ENCODE measurements at regions not wholly inside any gene's neighbourhood (a gene's known extent, or its start where the extent isn't known, plus 50 kb on each side); places are given as distances from the start of the nearest gene placed in this dataset.
"Not testable (repeated sequence)": the region's sequence is repeated elsewhere in the genome, so short reads cannot be mapped to it uniquely, and the experiment has no call there.

DNA sequence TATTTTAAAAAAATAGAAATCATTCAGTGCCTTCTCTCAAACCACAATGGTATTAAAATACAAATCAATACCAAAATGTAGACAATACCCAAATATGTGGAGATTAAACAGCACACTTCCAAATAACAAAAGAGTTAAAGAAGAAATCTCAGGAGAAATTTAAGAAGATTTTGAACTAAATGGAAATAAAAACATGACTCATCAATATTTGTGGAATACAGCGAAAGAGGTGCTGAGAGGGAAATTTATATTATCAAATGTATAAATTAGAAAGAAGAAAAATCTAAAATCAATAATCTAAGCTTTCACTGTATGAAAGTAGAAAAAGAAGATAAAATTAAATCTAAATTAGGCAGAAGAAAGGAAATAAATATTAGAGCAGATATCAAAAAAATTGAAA, 233.1 kb downstream of the RPIA start:
- DNase-seq (ENCODE audit: low read depth in 2 of 2): no peak

DNA sequence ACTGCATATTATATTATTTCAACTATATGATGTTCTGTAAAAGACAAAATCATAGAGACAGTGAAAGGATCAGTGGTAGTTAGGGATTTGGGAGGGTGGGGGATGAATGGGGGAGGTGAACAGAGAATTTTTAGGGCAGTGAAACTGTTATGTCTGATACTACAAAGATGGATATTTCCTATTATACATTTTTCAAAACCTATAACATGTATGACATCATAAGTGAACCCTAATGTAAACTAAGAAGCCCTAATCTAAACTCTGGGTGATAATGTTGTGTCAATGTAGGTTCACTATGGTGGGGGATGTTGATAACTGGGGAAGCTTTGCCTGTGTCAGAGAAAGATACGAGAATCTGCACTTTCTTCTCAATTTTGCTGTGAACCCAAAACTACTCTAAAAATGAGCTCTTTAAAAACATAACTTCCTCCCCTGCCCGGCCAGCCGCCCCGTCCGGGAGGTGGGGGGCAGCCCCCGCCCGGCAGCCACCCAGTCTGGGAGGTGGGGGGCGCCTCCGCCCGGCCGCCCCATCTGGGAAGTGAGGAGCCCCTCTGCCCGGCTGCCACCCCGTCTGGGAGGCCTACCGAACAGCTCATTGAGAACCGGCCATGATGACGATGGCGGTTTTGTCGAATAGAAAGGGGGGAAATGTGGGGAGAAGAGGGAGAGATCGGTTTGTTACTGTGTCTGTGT, 234.4 kb downstream of the RPIA start:
- no peak for DNase-seq (ENCODE audit: low read depth in 2 of 2)

DNA sequence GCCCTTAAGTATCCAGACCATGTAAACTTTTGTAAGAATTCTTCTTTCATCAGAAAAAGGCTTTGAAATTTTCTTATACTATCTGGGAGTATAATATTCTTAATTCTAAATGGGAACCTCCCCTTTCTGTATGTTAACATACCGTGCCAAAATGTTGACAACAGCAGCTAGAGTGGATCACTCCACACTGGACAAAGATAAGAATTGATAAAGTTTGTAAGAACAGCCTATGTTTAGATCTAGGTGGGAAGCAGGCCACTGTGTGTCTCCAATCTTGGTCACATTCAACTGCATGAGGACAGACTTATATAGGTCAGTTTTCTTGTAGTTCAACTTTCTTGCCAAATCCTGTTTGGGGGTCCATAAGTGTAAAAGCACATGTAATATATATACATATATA, 235.7 kb downstream of the RPIA start:
- no peak for DNase-seq (ENCODE audit: low read depth in 2 of 2)

DNA sequence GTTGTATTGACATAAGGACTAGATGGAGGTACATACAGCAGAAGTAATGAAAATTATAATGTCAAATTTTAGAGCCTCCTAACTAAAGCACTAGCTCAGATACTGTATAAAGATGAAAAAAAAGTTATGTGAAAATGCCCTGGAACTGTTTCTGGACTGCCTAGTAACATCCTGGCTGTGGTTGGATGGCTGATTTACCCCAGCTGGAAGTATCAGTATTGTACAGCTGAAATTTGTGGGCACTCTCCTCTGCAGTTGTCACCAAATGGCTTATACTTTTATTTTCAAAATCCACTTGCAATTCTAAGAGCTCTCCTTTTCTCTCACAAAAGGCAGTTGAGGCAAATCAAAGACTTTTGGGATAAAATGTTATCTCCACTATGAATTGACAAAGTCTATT, 239.2 kb downstream of the RPIA start:
- DNase-seq (ENCODE audit: low read depth in 2 of 2): no peak

DNA sequence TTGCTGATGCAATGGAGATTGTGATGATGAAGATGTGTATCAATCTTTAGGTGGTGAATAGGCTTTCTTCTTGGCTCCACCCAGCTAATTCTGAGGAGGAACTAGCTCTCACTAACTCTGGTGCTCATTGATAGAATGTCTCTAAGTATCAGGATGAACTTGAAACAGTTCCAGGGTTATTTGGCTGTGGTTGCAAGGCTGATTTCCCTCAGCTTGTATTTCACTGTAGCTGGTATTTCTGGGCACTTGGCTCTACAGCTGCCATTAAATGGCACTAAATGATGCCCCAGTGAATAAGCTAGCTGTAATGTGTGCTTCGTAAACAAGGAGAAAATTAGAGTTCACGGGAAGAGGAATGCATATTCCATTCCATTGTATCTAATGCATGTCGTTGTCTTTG, 241.2 kb downstream of the RPIA start:
- no peak for DNase-seq (ENCODE audit: low read depth in 2 of 2)

DNA sequence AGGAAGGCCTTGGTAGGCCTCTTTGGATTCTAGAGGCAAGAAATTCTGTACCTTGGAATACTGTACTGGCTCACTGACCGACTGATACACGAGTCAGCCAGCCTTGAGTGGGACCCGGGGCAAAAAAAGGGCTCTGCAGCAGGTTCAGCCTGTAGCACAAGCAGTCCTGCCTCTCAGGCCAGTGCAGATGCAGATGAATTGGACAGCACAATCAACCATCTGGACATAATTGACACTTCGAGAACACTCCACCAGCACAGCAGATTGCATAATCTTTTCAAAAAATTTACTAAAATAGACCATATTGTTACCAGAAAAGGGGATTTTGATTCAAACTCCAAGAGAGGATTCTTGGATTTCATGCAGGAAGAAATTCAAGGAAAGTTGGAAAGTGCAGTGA, 241.6 kb downstream of the RPIA start:
- no peak for DNase-seq (ENCODE audit: low read depth in 2 of 2)

DNA sequence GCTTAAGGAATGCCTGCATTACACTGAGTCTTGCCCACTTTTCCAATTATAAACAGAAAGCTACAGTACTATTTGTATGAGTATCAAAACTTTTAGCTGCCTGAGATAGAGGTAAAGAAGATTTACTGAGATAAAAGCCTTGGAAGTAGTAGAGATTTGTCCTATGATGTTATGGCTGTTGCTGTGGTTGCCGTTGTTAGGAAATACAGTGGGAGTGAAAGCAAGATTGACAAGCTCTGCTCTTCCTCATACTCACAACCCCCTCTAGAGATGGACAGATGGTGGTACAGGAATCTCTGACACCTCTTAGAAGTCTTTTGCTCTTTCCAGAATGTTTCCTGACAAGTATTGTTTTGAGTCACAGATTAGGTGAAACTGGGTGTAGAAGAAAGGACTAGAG, 242.5 kb downstream of the RPIA start:
- DNase-seq (ENCODE audit: low read depth in 2 of 2): no peak

DNA sequence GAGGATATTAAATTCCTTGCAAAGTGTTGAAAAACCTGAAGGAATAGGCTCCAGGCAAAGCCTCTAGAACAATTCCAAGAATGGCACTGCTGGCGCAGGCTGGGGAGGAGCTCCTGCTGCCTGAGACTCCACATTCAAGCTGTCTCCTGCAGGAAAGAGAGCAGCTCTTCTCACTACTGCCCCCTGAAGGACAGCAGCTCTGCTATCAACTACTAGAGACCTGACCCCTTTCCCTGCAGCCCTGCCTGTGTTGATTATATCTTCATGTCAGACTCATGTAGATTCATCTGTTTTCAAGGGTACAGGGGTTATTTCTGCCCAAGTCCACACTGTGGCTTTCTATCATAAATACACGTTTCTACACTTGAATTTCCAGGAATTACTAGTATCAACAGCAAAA, 249.7 kb downstream of the RPIA start:
- DNase-seq (ENCODE audit: low read depth in 2 of 2): not testable (repeated sequence)

DNA sequence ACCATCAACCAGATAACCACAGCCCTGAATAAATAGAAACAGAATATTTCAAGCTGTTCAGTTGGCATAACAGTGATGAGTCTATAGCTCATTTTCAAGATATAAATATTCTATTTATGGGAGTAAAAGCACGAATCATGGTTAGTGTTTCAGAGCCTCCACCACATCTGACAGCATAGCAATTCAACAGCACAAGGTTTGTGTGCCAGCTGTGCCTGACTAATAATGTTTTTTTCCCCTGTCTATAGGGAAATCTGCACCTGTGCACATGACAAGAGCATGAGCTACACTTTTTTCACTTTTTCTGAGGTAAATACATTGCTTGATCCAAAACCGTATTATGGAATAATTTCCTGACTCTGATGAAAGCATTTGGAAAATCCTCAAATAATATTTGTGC, 251.3 kb downstream of the RPIA start:
- DNase-seq (ENCODE audit: low read depth in 2 of 2): no peak

DNA sequence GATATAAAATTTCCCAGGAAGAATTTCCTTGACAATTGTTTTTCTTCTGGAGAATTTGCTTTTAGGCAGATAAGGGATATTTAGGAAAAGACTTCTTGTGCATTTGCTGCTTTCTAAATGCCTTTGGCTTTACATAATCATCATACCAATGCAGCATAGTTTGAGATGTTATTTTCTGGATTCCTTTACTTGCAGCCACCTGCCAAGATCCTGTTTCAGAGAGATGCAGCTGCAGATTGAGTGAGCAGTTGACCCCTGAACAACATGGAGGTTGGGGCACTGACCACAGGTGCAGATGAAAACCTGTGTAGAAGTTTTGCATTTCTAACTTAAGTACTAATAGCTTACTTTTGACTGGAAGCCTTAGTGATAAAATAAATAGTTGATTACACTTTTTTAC, 257.9 kb downstream of the RPIA start:
- no peak for DNase-seq (ENCODE audit: low read depth in 2 of 2)

DNA sequence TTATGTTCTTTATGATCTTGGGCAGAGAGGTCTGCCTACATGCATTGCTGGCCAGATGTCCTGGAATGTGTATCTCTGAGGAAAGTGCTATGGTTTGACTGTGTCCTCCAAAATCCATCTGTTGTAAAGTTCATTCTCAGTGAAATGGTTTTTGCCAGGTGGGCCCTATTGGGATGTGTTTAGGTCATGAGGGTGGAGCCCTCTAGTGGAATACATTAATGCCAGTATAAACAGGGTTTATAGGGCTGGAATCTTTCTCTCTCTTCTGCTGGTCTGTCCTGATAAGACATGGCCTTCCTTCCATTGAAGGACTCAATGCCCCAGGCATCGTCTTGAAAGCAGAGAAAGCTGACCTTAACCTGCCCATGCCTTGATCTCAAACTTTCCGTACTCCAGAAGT, 258.5 kb downstream of the RPIA start:
- no peak for DNase-seq (ENCODE audit: low read depth in 2 of 2)

DNA sequence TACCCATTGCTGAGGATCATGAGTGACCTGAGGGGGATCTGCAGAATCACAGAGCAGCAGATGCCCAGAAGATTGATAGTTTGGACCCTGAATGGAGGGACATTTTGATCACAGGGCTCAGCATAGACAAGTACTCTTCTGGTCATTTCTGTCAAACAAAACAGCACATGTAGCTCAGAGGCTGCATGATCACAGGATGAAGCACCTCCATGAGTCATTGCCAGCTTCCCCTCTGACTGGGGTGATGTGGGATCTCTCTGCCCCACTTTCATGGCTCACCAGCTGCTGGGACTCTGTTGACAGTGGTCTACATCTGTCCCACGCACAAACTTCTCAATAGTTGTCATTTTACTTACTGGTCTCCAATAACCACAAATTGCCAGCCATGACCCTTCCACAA, 264.1 kb downstream of the RPIA start:
- DNase-seq (ENCODE audit: low read depth in 2 of 2): no peak

DNA sequence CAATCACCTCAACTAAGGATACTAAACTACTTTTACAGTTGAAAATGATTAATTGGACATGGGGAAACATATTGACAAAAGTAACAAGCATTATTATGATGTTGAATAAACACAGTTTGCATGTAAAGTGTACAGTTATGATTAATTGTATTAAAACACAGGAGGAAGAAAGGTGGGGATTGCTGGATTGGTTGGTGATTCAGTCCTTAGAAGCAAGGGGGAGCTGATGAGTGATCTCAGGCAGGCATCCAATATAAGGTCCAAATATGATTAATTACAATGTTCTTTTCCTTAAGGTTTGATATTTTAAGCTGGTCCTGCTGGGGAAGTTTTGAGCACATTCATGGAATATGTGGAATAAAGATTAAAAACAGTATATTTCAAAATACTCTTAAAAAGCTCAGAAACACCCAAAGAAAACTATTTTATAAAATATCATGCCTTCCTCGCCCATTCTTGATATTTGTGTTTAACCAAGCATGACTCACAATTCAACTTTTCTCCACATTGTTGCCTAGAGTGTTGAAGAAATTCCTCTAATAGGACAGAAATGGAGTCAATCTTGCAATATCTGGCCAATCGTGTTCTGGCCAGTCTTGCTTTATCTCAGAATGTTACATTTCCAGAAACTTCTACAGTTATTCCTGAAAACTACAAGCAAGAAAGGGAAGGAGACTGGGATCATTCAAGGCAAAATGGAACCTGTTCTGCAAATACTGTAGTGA, 268.2 kb downstream of the RPIA start:
- no peak for DNase-seq (ENCODE audit: low read depth in 2 of 2)

DNA sequence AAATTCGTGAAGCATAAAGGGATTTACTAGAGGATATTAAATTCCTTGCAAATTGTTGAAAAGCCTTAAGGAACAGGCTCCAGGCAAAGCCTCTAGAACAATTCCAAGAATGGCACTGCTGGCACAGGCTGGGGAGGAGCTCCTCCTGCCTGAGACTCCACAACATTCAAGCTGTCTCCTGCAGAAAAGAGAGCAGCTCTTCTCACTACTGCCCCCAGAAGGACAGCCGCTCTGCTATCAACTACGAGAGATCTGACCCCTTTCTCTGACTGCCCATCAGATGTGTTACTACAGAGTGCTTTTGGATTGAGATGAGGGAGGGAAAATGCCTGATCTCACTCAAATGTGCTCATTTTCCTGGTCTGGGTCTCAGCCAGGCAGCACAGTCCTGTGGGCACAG, 269.9 kb downstream of the RPIA start:
- DNase-seq (ENCODE audit: low read depth in 2 of 2): not testable (repeated sequence)

DNA sequence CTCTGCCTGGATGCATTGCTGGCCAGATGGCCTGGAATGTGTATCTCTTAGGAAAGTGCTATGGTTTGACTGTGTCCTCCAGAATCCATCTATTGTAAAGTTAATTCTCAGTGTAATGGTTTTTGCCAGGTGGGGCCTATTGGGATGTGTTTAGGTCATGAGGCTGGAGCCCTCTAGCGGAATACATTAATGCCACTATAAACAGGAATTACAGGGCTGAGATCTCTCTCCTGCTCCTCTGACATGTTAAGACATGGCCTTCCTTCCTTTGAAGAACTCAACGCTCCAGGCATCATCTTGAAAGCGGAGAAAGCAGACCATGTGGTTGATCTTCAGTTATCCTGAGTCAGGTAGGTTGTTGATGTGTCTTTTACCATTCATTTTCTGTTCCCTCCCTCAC, 276.4 kb downstream of the RPIA start:
- DNase-seq (ENCODE audit: low read depth in 2 of 2): no peak

DNA sequence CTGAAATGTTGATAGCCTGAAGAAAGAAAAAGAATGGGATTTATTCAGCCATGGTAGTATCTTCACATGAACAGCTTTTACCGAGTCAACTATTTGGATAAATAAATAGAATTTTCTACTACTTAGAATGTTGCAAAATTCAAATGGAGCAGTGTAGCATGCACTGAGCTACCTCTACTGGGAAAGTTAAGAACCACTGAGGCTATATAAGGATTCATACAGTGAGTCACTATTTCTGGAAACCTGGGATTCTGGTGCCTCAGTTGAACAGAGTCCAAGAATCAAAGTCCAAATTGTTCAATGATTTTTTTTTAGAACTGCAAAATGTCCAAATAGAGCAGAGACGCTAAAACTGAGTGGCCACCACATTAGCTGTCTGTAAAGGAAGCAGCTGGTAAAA, 286.5 kb downstream of the RPIA start:
- DNase-seq (ENCODE audit: low read depth in 2 of 2): not testable (repeated sequence)

DNA sequence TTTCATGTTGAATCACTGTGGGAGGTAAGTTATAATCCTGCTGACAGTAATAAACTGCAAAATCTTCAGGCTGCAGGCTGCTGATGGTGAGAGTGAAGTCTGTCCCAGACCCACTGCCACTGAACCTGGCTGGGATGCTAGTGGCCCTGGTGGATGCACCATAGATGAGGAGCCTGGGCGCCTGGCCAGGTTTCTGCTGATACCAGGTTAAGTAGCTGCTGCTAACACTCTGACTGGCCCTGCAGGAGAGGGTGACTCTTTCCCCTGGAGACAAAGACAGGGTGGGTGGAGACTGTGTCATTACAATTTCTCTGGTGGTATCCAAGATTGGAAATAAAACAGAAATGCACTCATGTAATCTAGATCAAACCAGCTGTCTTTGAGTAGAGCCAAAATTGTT, 287.0 kb downstream of the RPIA start:
- DNase-seq (ENCODE audit: low read depth in 2 of 2): not testable (repeated sequence)

DNA sequence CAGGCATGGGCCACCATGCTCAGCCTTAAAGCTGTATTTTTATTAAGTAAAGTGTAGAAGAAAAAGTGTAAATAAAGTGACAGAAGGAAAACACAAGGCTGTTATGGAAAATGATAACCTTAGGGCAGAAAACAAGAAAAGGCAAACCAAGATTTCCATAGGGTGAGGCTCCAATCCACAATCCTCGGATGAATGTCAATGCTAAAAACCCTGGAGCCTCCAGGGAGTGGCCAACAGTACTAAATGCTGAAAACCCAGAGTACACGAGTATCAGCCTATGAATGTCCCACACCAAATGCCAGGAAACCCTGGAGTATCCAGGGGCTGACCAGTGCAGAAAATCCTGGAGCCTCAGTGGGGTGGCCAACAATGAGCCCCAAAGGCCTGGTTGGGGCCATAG, 292.6 kb downstream of the RPIA start:
- DNase-seq (ENCODE audit: low read depth in 2 of 2): not testable (repeated sequence)

DNA sequence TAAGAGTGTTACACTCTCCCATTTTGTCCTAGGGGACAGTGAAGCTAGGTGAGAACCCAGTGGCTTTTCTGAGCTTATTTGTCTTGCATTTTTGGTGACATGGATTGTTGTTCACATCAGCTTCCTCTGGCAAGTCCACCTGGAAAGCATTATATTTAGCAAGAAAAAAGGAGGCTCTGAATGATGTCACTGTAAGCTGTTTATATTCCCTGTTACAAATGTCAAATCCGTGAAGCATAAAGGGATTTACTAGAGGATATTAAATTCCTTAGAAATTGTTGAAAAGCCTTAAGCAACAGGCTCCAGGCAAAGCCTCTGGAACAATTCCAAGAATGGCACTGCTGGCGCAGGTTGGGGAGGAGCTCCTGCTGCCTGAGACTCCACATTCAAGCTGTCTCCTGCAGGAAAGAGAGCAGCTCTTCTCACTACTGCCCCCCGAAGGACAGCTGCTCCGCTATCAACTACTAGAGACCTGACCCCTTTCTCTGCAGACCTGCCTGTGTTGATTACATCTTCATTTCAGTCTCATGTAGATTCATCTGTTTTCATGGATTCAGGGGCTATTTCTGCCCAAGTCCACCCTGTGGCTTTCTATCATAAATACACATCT, 295.4 kb downstream of the RPIA start:
- DNase-seq (ENCODE audit: low read depth in 2 of 2): not testable (repeated sequence)

DNA sequence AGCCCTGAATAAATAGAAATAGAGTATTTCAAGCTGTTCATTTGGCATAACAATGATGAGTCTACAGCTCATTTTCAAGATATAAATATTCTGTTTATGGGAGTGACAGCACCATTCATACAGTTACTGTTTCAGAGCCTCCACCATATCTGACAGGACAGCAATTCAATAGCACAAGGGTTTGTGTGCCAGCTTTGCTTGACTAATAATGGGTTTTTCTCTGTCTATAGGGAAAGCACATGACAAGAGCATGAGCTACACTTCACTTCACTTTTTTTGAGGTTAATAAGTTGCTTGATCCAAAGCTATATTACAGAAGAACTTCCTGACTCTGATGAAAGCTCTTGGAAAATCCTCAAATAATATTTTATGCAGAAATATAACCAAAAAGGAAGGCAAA, 297.1 kb downstream of the RPIA start:
- not testable (repeated sequence) for DNase-seq (ENCODE audit: low read depth in 2 of 2)

DNA sequence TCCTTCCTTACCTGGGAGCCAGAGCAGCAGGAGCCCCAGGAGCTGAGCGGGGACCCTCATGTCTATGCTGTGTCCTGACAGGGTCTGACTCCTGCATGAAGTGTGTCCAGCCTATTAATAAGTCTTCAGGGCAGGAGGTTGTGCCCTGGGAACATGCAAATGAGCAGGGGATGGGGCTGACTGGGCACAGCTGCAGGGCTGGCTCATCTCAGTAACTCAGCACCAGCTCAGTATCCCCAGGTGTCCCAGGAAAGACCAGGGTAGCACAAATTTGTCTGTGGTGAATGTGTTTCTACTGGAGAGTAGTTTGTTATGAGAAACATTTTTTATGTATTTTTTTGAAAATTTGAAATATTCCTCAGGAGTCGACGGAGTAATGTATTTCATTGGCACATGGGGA, 301.3 kb downstream of the RPIA start:
- not testable (repeated sequence) for DNase-seq (ENCODE audit: low read depth in 2 of 2)

DNA sequence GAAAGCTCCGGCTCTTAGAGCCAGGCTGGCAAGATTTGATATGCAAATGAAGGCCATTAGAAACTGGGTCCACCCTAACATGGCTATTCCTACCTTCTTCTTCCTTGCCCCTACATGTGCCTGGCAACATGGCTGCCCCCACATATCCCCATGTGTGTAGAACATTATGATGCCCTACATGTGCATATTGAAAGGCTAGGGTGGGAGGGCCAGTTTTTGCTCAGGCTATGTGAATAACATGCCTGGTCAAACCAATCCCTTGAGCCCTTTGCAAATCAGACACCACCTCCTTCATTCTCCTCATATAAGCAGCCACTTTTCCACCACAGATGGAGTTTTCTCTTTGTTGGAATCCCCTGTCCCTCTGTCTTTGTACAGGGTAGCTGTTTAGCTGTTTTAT, 303.4 kb downstream of the RPIA start:
- DNase-seq (ENCODE audit: low read depth in 2 of 2): not testable (repeated sequence)

DNA sequence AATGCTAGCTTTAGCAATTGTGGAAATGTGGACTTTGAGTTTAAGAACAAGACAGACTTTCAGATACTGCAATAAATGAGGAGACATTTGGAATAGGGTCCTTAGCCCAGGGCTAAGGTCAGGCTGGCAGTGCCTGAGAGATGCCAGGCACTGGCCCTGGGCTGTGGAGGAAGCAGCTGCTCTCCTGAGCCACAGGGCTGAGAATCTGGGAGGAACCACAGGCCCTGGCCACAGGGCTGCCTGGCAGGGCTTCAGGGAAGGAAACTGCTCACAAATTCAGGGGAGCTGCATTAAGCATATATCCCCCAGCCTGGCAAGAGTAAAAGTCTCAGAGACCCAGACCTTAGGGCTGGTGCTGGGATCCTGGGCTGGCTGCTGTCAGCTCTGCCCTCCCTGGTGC, 305.1 kb downstream of the RPIA start:
- not testable (repeated sequence) for DNase-seq (ENCODE audit: low read depth in 2 of 2)

Measured in stimulated activated CD8-positive, alpha-beta memory T cell treated with anti-CD3 and anti-CD28 coated beads, Interleukin-15, amount 100 ng/mL, for 48 hours (primary cell).